ENCODE measurements at regions not wholly inside any gene's neighbourhood (a gene's known extent, or its start where the extent isn't known, plus 50 kb on each side); places are given as distances from the start of the nearest gene placed in this dataset.

- TF ChIP-seq POLR2A (IDR thresholded peaks at IDR 0.05) (no peak), POLR2AphosphoS5 (IDR thresholded peaks at IDR 0.05) (no peak), CTCF (IDR thresholded peaks at IDR 0.05) (no peak)
Measured at GRCh38 chr20:56773749-56774148, 144.6 kb downstream of the TFAP2C start.
